A549 (cell line): ENCODE measurements at regions not wholly inside any gene's neighbourhood (a gene's known extent, or its start where the extent isn't known, plus 50 kb on each side); places are given as distances from the start of the nearest gene placed in this dataset.
"Not testable (repeated sequence)": the region's sequence is repeated elsewhere in the genome, so short reads cannot be mapped to it uniquely, and the experiment has no call there.

Source experiments
- CTCF ChIP-seq: fragments of >200 bp; sonication (Bioruptor Twin); formaldehyde crosslinking; IDR thresholded peaks from 3 replicates; pipeline ENCODE4 v1.5.1; 2016
- MAFK ChIP-seq: fragments of 450-650 bp; IDR thresholded peaks from 2 replicates; pipeline ENCODE4 v1.6.1; 2014; ENCODE audit not compliant: partially characterized antibody
- MAX ChIP-seq: IDR thresholded peaks from 2 replicates; pipeline ENCODE4 v1.6.1; 2012
- POLR2A ChIP-seq: IDR thresholded peaks from 2 replicates; pipeline ENCODE4 v1.6.1; 2012; ENCODE audit warnings: mild to moderate bottlenecking, low read length
- RAD21 ChIP-seq, 2 experiments: fragments of >200 bp in 1 of 2; sonication (Bioruptor Twin) in 1 of 2; formaldehyde crosslinking in 1 of 2; IDR thresholded peaks in 1 of 2; conservative IDR thresholded peaks in 1 of 2; 2 replicates in 1 of 2; 3 replicates in 1 of 2; pipeline ENCODE4 v1.6.1; 2012 to 2018; ENCODE audit warnings: inconsistent platforms in 1 of 2
- RFX5 ChIP-seq: fragments of 450-650 bp; IDR thresholded peaks from 2 replicates; pipeline ENCODE4 v1.7.1; 2014; ENCODE audit warnings: antibody characterized with exemption, mild to moderate bottlenecking, moderate library complexity
- SMC3 ChIP-seq: fragments of >200 bp; sonication (Bioruptor Twin); formaldehyde crosslinking; IDR thresholded peaks from 3 replicates; pipeline ENCODE4 v1.6.1; 2018; ENCODE audit warnings: inconsistent platforms
- USF2 ChIP-seq: fragments of 450-650 bp; IDR thresholded peaks from 2 replicates; pipeline ENCODE4 v1.6.1; 2014; ENCODE audit warnings: antibody characterized with exemption
- TF ChIP-seq, protein P1 (sequence below): fragments of 200-600 bp; sonication (generic); IDR thresholded peaks from 2 replicates; pipeline ENCODE4 v1.6.1; 2016; ENCODE audit warnings: antibody characterized with exemption, mild to moderate bottlenecking, moderate library complexity

DNA sequence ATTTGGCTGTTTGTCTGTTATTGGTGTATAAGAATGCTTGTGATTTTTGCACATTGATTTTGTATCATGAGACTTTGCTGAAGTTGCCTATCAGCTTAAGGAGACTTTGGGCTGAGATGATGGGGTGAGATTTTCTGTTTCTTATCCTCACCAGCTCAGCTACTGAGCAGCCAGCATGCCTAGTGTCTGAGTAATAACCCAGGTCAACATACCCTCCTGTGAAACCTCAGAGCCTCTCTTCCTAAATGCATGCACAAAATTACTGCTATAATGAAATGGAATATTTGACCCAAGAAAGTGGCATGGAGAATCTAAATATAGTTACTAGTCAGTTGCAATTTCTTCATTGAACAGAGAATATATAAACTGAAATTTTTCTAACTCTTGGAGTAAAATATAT, 220.8 kb downstream of the MINAR1 start:
- TF ChIP-seq RAD21 (conservative IDR thresholded peaks at IDR 0.05 in 1 of 2, IDR thresholded peaks at IDR 0.05 in 1 of 2); RFX5; POLR2A; CTCF; MAX; MAFK; SMC3; USF2: not testable (repeated sequence)
- TF ChIP-seq, protein P1, sequence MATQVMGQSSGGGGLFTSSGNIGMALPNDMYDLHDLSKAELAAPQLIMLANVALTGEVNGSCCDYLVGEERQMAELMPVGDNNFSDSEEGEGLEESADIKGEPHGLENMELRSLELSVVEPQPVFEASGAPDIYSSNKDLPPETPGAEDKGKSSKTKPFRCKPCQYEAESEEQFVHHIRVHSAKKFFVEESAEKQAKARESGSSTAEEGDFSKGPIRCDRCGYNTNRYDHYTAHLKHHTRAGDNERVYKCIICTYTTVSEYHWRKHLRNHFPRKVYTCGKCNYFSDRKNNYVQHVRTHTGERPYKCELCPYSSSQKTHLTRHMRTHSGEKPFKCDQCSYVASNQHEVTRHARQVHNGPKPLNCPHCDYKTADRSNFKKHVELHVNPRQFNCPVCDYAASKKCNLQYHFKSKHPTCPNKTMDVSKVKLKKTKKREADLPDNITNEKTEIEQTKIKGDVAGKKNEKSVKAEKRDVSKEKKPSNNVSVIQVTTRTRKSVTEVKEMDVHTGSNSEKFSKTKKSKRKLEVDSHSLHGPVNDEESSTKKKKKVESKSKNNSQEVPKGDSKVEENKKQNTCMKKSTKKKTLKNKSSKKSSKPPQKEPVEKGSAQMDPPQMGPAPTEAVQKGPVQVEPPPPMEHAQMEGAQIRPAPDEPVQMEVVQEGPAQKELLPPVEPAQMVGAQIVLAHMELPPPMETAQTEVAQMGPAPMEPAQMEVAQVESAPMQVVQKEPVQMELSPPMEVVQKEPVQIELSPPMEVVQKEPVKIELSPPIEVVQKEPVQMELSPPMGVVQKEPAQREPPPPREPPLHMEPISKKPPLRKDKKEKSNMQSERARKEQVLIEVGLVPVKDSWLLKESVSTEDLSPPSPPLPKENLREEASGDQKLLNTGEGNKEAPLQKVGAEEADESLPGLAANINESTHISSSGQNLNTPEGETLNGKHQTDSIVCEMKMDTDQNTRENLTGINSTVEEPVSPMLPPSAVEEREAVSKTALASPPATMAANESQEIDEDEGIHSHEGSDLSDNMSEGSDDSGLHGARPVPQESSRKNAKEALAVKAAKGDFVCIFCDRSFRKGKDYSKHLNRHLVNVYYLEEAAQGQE: not testable (repeated sequence)
